ENCODE measurements at regions not wholly inside any gene's neighbourhood (a gene's known extent, or its start where the extent isn't known, plus 50 kb on each side); places are given as distances from the start of the nearest gene placed in this dataset.

DNA sequence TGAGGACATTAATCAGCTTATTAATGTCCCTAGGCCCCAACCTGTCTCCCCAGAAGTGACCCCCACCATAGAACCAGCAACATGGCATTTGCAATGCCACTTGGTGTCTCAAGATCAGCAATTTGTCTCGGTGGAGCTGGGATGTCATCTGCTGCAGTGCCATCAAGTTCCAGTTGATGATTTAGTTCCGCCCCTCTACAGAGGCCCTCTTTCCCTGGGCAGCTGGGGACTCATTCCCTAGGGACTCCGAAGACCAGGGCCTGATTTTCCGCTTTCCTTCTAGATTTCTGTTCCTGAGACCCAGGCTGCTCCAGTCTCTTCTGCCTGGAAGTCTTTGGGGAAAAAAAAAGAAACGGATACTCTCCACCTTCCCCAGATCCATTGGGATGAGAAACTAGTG, 122.5 kb upstream of the NANOS1 start:
- WGBS, 2 experiments (ENCODE audit: extremely low coverage in 1 of 2, insufficient coverage in 1 of 2, insufficient read length in 1 of 2, insufficient replicate concordance in 2 of 2, low coverage in 1 of 2, low lambda C conversion rate in 2 of 2, missing lambda C conversion rate in 1 of 2), result 86% methylated on average over 5 of the region's 5 CpGs; no CpG with 5 or more reads in 1 of the 2 experiments
- no peak overlapping the region for H2AFZ ChIP-seq (ENCODE audit: low read length)

More for the DNA sequence above, 122.5 kb upstream of the NANOS1 start:
- Histone ChIP-seq H2BK12ac (ENCODE audit: low read depth, low read length) (no peak overlapping the region), H3K14ac (ENCODE audit: insufficient read length) (no peak overlapping the region), H3K27ac (ENCODE audit: low read depth, low read length) (no peak overlapping the region), H4K5ac (ENCODE audit: insufficient read length, low read depth, low read length) (no peak overlapping the region), H3K56ac (replicated peaks; ENCODE audit: insufficient read length, low read depth, low read length) (no peak overlapping the region), H4K8ac (ENCODE audit: extremely low read depth, insufficient read depth, low read length) (no peak overlapping the region), H3K36me3 (ENCODE audit: control insufficient read depth in 2 of 4, insufficient read depth in 4 of 4, low read length in 3 of 4) (no peaks in the 10 kb centered on the region), H3K79me1 (ENCODE audit: low read depth, low read length) (no peaks in the 10 kb centered on the region), H3K27me3 (replicated peaks in 1 of 4; ENCODE audit: control insufficient read depth in 3 of 4, extremely low read depth in 1 of 4, insufficient read depth in 3 of 4, low read length in 3 of 4) (no peaks in the 10 kb centered on the region), H3K4me2 (ENCODE audit: insufficient read depth in 1 of 2, low read depth in 2 of 2, low read length in 2 of 2) (no peak overlapping the region), H2AK5ac (ENCODE audit: low read depth, low read length) (no peak overlapping the region), H2BK20ac (ENCODE audit: low read length) (no peak overlapping the region), H3K9ac (replicated peaks in 1 of 4; ENCODE audit: extremely low read depth in 1 of 4, low read depth in 3 of 4, low read length in 3 of 4) (no peak overlapping the region), H4K91ac (replicated peaks; ENCODE audit: insufficient read length, low read length) (no peak overlapping the region), H3K4ac (replicated peaks; ENCODE audit: insufficient read length, low read depth, low read length) (no peak overlapping the region), H3K23me2 (ENCODE audit: low read depth, low read length) (peaks cover 1% of the 10 kb centered on the region; the same call in 1 of the 2 replicates), H3K79me2 (ENCODE audit: control insufficient read depth in 1 of 2, insufficient read depth in 2 of 2, low read length in 2 of 2) (no peaks in the 10 kb centered on the region), H3K18ac (ENCODE audit: extremely low read depth, low read length) (no peak overlapping the region), H2BK15ac (ENCODE audit: low read length) (no peak overlapping the region), H3K4me3 (ENCODE audit: extremely low read depth in 1 of 4, insufficient read depth in 2 of 4, low read depth in 3 of 4, low read length in 4 of 4) (no peak overlapping the region), H3K4me1 (replicated peaks in 1 of 4; ENCODE audit: control insufficient read depth in 3 of 4, insufficient read depth in 4 of 4, low read length in 3 of 4) (no peaks in the 10 kb centered on the region), H3K9me3 (ENCODE audit: insufficient read depth in 2 of 2, low read depth in 1 of 2, low read length in 1 of 2) (no peaks in the 10 kb centered on the region), H2BK120ac (replicated peaks; ENCODE audit: low read depth, low read length) (no peak overlapping the region), H3K23ac (ENCODE audit: insufficient read length) (no peak overlapping the region), H2BK5ac (ENCODE audit: low read depth, low read length) (no peak overlapping the region), H4K20me1 (replicated peaks in 1 of 2; ENCODE audit: control insufficient read depth in 1 of 2, insufficient read depth in 2 of 2, low read length in 2 of 2) (no peaks in the 10 kb centered on the region)
- no peak for FAIRE-seq
- TF ChIP-seq POU5F1 (IDR thresholded peaks at IDR 0.05; ENCODE audit: low read depth, low read length), result no peak
- no peak for TF ChIP-seq HDAC2 (IDR thresholded peaks at IDR 0.05; ENCODE audit: borderline replicate concordance in 1 of 2, low read depth in 2 of 2, low read length in 2 of 2)
- TF ChIP-seq KDM1A (IDR thresholded peaks at IDR 0.05; ENCODE audit: borderline replicate concordance, low read length), result no peak
- ChIA-PET CTCF (ENCODE audit: partially characterized antibody) (interaction anchor here (1.3 kb wide), 1 partner anchor 10 kb away, joined by 3 read pairs; no protein-coding TSS in a partner anchor), POLR2A (ENCODE audit: partially characterized antibody) (interaction anchor here (0.8 kb wide), 1 partner anchor 147 kb away, joined by 3 read pairs; no protein-coding TSS in a partner anchor)
- DNase-seq (ENCODE audit: low read depth in 1 of 2, low spot score in 2 of 2), result no peak

Data from H1 (cell line).